IMR-90 (cell line): ENCODE measurements at regions not wholly inside any gene's neighbourhood (a gene's known extent, or its start where the extent isn't known, plus 50 kb on each side); places are given as distances from the start of the nearest gene placed in this dataset.

Experiments
- ATAC-seq: fragments of 200-7000 bp; cut with Tn5 transposase; 2 replicates; pipeline ENCODE4 v1.9.1; 2020; ENCODE audit warnings: low read depth, mild to moderate bottlenecking, moderate library complexity
- BruUV-seq: library from RNA; stranded (reverse); fragments of 400-500 nt; replicated peaks from 2 replicates; lab custom pipeline; 2021; lab: Mats Ljungman, UMichigan
- CTCF ChIA-PET: fragments of 300-600 bp; formaldehyde crosslinking; extraction: SDS; loops from one replicate; lab custom pipeline; 2021; ENCODE audit warnings: antibody characterized with exemption; lab: Yijun Ruan, JAX
- POLR2A ChIA-PET: fragments of 300-600 bp; sonication (Branson Sonifier 250); formaldehyde crosslinking; loops from one replicate; lab custom pipeline; 2022; ENCODE audit warnings: antibody characterized with exemption; ENCODE audit not compliant: unreplicated experiment; lab: Charles Lee
- DNase-seq: peaks from one replicate; pipeline ENCODE4 v3.0.0; 2013
- H2AFZ ChIP-seq: replicated peaks from 2 replicates; pipeline ENCODE3; 2013; ENCODE audit warnings: low read length, mild to moderate bottlenecking; ENCODE audit not compliant: poor library complexity
- H2AK5ac ChIP-seq: 2 replicates; pipeline ENCODE4 v1.6.1; 2013; ENCODE audit warnings: low read depth, low read length, inconsistent platforms
- H2AK9ac ChIP-seq: replicated peaks from 2 replicates; pipeline ENCODE3; 2013; ENCODE audit warnings: mild to moderate bottlenecking, low read depth, low read length, moderate library complexity; ENCODE audit not compliant: poor library complexity
- H2BK120ac ChIP-seq: 2 replicates; pipeline ENCODE4 v1.6.1; 2013; ENCODE audit warnings: low read depth, low read length, inconsistent platforms
- H2BK15ac ChIP-seq: 3 replicates; pipeline ENCODE4 v1.6.1; 2013; ENCODE audit warnings: low read depth, low read length, inconsistent platforms
- H2BK20ac ChIP-seq: 2 replicates; pipeline ENCODE4 v1.6.1; 2013; ENCODE audit warnings: low read depth, mild to moderate bottlenecking, inconsistent platforms, low read length, moderate library complexity
- H2BK5ac ChIP-seq: 2 replicates; pipeline ENCODE4 v1.6.1; 2013; ENCODE audit warnings: mild to moderate bottlenecking, low read depth, low read length, inconsistent platforms; ENCODE audit not compliant: poor library complexity, severe bottlenecking
- H3K14ac ChIP-seq: replicated peaks from 2 replicates; pipeline ENCODE4 v1.6.1; 2013; ENCODE audit warnings: low read depth, low read length, inconsistent platforms
- H3K18ac ChIP-seq: 2 replicates; pipeline ENCODE4 v1.6.1; 2013; ENCODE audit warnings: low read depth, low read length, control low read depth
- H3K23ac ChIP-seq: 2 replicates; pipeline ENCODE4 v1.6.1; 2013; ENCODE audit warnings: low read depth, low read length, inconsistent platforms
- H3K27ac ChIP-seq: 2 replicates; pipeline ENCODE4 v1.5.1; 2013; ENCODE audit warnings: mild to moderate bottlenecking, control low read depth, low read length; ENCODE audit not compliant: insufficient read depth
- H3K27me3 ChIP-seq: 2 replicates; pipeline ENCODE4 v1.6.1; 2013; ENCODE audit warnings: low read length; ENCODE audit not compliant: control insufficient read depth, insufficient read depth
- H3K36me3 ChIP-seq: 2 replicates; pipeline ENCODE4 v1.6.1; 2013; ENCODE audit warnings: low read length, mixed read lengths; ENCODE audit not compliant: control insufficient read depth, insufficient read depth
- H3K4ac ChIP-seq: 2 replicates; pipeline ENCODE4 v1.6.1; 2013; ENCODE audit warnings: low read depth, low read length, inconsistent platforms
- H3K4me1 ChIP-seq: 2 replicates; pipeline ENCODE4 v1.6.1; 2013; ENCODE audit warnings: low read length, mixed read lengths; ENCODE audit not compliant: control insufficient read depth, insufficient read depth
- H3K4me2 ChIP-seq: 2 replicates; pipeline ENCODE4 v1.6.1; 2013; ENCODE audit warnings: low read depth, mild to moderate bottlenecking, control low read depth, low read length, moderate library complexity
- H3K4me3 ChIP-seq: 2 replicates; pipeline ENCODE4 v1.5.1; 2013; ENCODE audit warnings: low read depth, mild to moderate bottlenecking, control low read depth, low read length, moderate library complexity; ENCODE audit not compliant: insufficient read depth
- H3K56ac ChIP-seq: 2 replicates; pipeline ENCODE4 v1.6.1; 2013; ENCODE audit warnings: low read length, inconsistent platforms; ENCODE audit not compliant: insufficient read depth; ENCODE audit errors: extremely low read depth
- H3K79me1 ChIP-seq, 2 experiments: 2 replicates each; pipeline ENCODE4 v1.6.1; 2013; ENCODE audit warnings: low read length in 2 of 2, inconsistent platforms in 1 of 2, low read depth in 1 of 2
- H3K9ac ChIP-seq: 2 replicates; pipeline ENCODE4 v1.6.1; 2013; ENCODE audit warnings: low read depth, low read length, control low read depth
- H3K9me1 ChIP-seq: 2 replicates; pipeline ENCODE4 v1.6.1; 2013; ENCODE audit warnings: low read length, inconsistent platforms; ENCODE audit not compliant: insufficient read depth
- H3K9me3 ChIP-seq: 2 replicates; pipeline ENCODE4 v1.6.1; 2013; ENCODE audit warnings: low read length; ENCODE audit not compliant: control insufficient read depth, insufficient read depth
- H4K20me1 ChIP-seq: 2 replicates; pipeline ENCODE4 v1.6.1; 2013; ENCODE audit warnings: low read length, inconsistent platforms; ENCODE audit not compliant: insufficient read depth
- H4K5ac ChIP-seq: 2 replicates; pipeline ENCODE4 v1.6.1; 2013; ENCODE audit warnings: mild to moderate bottlenecking, low read depth, low read length, control low read depth
- H4K8ac ChIP-seq, 2 experiments: 2 replicates each; pipeline ENCODE4 v1.6.1; 2013; ENCODE audit warnings: low read depth in 2 of 2, low read length in 2 of 2, control low read depth in 1 of 2, inconsistent platforms in 1 of 2
- H4K91ac ChIP-seq: 2 replicates; pipeline ENCODE4 v1.6.1; 2013; ENCODE audit warnings: low read depth, low read length, inconsistent platforms; ENCODE audit not compliant: insufficient read depth
- BHLHE40 ChIP-seq: fragments of 150-350 bp; IDR thresholded peaks from 2 replicates; pipeline ENCODE4 v1.6.1; 2016; ENCODE audit warnings: mild to moderate bottlenecking, low read depth, low read length
- CEBPB ChIP-seq: IDR thresholded peaks from 2 replicates; pipeline ENCODE4 v1.6.1; 2012; ENCODE audit warnings: low read depth, low read length, improper control_type of control experiment
- CHD1 ChIP-seq: IDR thresholded peaks from 2 replicates; pipeline ENCODE4 v1.6.1; 2012; ENCODE audit warnings: low read depth, low read length, improper control_type of control experiment
- CTCF ChIP-seq: conservative IDR thresholded peaks from 2 replicates; pipeline ENCODE4 v1.5.1; 2012; ENCODE audit warnings: mild to moderate bottlenecking, low read depth, low read length, improper control_type of control experiment
- ELK1 ChIP-seq: fragments of 150-350 bp; IDR thresholded peaks from 2 replicates; pipeline ENCODE4 v1.6.1; 2016; ENCODE audit warnings: low read depth, mild to moderate bottlenecking, low read length, moderate library complexity, borderline replicate concordance
- FOS ChIP-seq: fragments of 150-350 bp; IDR thresholded peaks from 2 replicates; pipeline ENCODE4 v1.6.1; 2016; ENCODE audit warnings: low read depth, low read length
- MAFK ChIP-seq: IDR thresholded peaks from 2 replicates; pipeline ENCODE4 v1.6.1; 2012; ENCODE audit warnings: low read depth, low read length, improper control_type of control experiment
- MAZ ChIP-seq: IDR thresholded peaks from 2 replicates; pipeline ENCODE4 v1.6.1; 2012; ENCODE audit warnings: low read depth, mild to moderate bottlenecking, low read length, improper control_type of control experiment, moderate library complexity, borderline replicate concordance
- MXI1 ChIP-seq: IDR thresholded peaks from 2 replicates; pipeline ENCODE4 v1.6.1; 2012; ENCODE audit warnings: low read depth, mild to moderate bottlenecking, low read length, moderate library complexity, borderline replicate concordance
- NFE2L2 ChIP-seq: fragments of 150-350 bp; IDR thresholded peaks from 2 replicates; pipeline ENCODE4 v1.6.1; 2016; ENCODE audit warnings: low read depth, mild to moderate bottlenecking, low read length
- POLR2A ChIP-seq: IDR thresholded peaks from 2 replicates; pipeline ENCODE4 v1.6.1; 2012; ENCODE audit warnings: mild to moderate bottlenecking, low read depth, low read length
- RAD21 ChIP-seq: IDR thresholded peaks from 2 replicates; pipeline ENCODE4 v1.6.1; 2012; ENCODE audit warnings: low read length, improper control_type of control experiment
- RCOR1 ChIP-seq: IDR thresholded peaks from 2 replicates; pipeline ENCODE4 v1.6.1; 2012; ENCODE audit warnings: mild to moderate bottlenecking, low read length, improper control_type of control experiment; ENCODE audit not compliant: insufficient replicate concordance
- RFX5 ChIP-seq: IDR thresholded peaks from 2 replicates; pipeline ENCODE4 v1.8.0; 2012; ENCODE audit warnings: low read depth, mild to moderate bottlenecking, low read length, moderate library complexity
- SMC3 ChIP-seq: fragments of 150-350 bp; IDR thresholded peaks from 2 replicates; pipeline ENCODE4 v1.6.1; 2016; ENCODE audit warnings: low read depth, mild to moderate bottlenecking, antibody characterized with exemption, low read length, moderate library complexity
- USF2 ChIP-seq: fragments of 150-350 bp; IDR thresholded peaks from 2 replicates; pipeline ENCODE4 v1.6.1; 2017; ENCODE audit warnings: mild to moderate bottlenecking, antibody characterized with exemption, low read length, low read depth
- WGBS, 2 experiments: methylation state at CpG; one replicate each; pipeline versions ENCODE4 v1.1.5 to v1.1.7; 2013; ENCODE audit warnings: missing lambda C conversion rate in 2 of 2; ENCODE audit not compliant: insufficient read length in 1 of 2; ENCODE audit errors: extremely low coverage in 2 of 2; 5-methylcytosine and 5-hydroxymethylcytosine counted together
- dilution Hi-C: fragments of 300-500 bp; cut with HindIII; formaldehyde crosslinking; loops from one replicate; pipeline ENCODE4 v1.14.3; 2018; ENCODE audit warnings: low sequenced_read_pairs; ENCODE audit not compliant: unreplicated experiment
- in situ Hi-C: fragments of 300-500 bp; cut with MboI; formaldehyde crosslinking; loops from 3 replicates; pipeline ENCODE4 v1.14.3; 2019; ENCODE audit warnings: low sequenced_read_pairs, inconsistent platforms, mixed read lengths
- intact Hi-C: fragments of 100-400 bp; cut with micrococcal nuclease; formaldehyde crosslinking; loops from 2 replicates; pipeline ENCODE4 v1.10.0; 2022

GRCh38 chr2:122186761-122187222, 431.3 kb downstream of the TSN start:
- H2AFZ ChIP-seq, result no peak overlapping the region
- WGBS, 2 experiments, result no CpG with 5 or more reads among the region's 9 CpGs

More at GRCh38 chr2:122186761-122187222, 431.3 kb downstream of the TSN start:
- Histone ChIP-seq H3K27me3 (no peaks in the 10 kb centered on the region), H3K27ac (no peak overlapping the region), H2BK5ac (no peak overlapping the region), H4K91ac (no peak overlapping the region), H3K23ac (no peak overlapping the region), H3K9me3 (no peaks in the 10 kb centered on the region), H3K18ac (no peak overlapping the region), H3K4ac (no peak overlapping the region), H3K4me2 (no peak overlapping the region), H4K20me1 (no peaks in the 10 kb centered on the region; the same call in 1 of the 2 replicates), H4K8ac (no peak overlapping the region), H3K4me3 (no peak overlapping the region), H2AK9ac (no peak overlapping the region), H3K4me1 (no peaks in the 10 kb centered on the region), H3K36me3 (no peaks in the 10 kb centered on the region), H3K9me1 (no peaks in the 10 kb centered on the region), H2BK15ac (no peak overlapping the region), H3K14ac (no peak overlapping the region), H3K9ac (no peak overlapping the region), H4K5ac (no peak overlapping the region), H2AK5ac (no peak overlapping the region), H3K56ac (no peak overlapping the region), H3K79me1 (no peaks in the 10 kb centered on the region), H2BK120ac (no peak overlapping the region), H2BK20ac (no peak overlapping the region)
- in situ Hi-C loops (no loop called here), intact Hi-C loops (no loop called here), dilution Hi-C loops (no loop called here)
- no peak for TF ChIP-seq MAFK
- TF ChIP-seq MXI1, result no peak
- TF ChIP-seq RCOR1, result no peak
- no peak for TF ChIP-seq MAZ
- TF ChIP-seq USF2, result no peak
- TF ChIP-seq FOS, result no peak
- no peak for TF ChIP-seq NFE2L2
- TF ChIP-seq RFX5, result no peak
- TF ChIP-seq CEBPB, result no peak
- TF ChIP-seq CHD1, result no peak
- no peak for TF ChIP-seq RAD21
- no peak for TF ChIP-seq ELK1
- no peak for TF ChIP-seq SMC3
- TF ChIP-seq BHLHE40, result no peak
- no peak for TF ChIP-seq CTCF
- TF ChIP-seq POLR2A, result no peak
- BruUV-seq, result no TSS peak
- ChIA-PET CTCF (no interaction called here), POLR2A (no interaction called here)
- DNase-seq (no peak), ATAC-seq (no peak)
